GM12878 (cell line): ENCODE measurements at regions not wholly inside any gene's neighbourhood (a gene's known extent, or its start where the extent isn't known, plus 50 kb on each side); places are given as distances from the start of the nearest gene placed in this dataset.

Source experiments
- ATAC-seq: fragments of 200-7000 bp; cut with Tn5 transposase; 3 replicates; pipeline ENCODE4 v1.9.1; 2020; ENCODE audit warnings: mild to moderate bottlenecking, moderate library complexity
- BruUV-seq: library from RNA; stranded (reverse); fragments of 400-500 nt; replicated peaks from 2 replicates; lab custom pipeline; 2021; lab: Mats Ljungman, UMichigan
- CTCF ChIA-PET: fragments of 300-600 bp; sonication (Branson Sonifier 250); formaldehyde crosslinking; extraction: SDS; loops from one replicate; lab custom pipeline; 2021; ENCODE audit warnings: inconsistent platforms; lab: Yijun Ruan, JAX
- POLR2A ChIA-PET: fragments of 350-600 bp; formaldehyde crosslinking; extraction: SDS; loops from one replicate; lab custom pipeline; 2021; ENCODE audit warnings: inconsistent platforms; lab: Charles Lee
- RAD21 ChIA-PET: fragments of 300-600 bp; sonication (Branson Sonifier 250); formaldehyde crosslinking; loops from one replicate; lab custom pipeline; 2023; ENCODE audit warnings: antibody characterized with exemption; ENCODE audit not compliant: unreplicated experiment; lab: Charles Lee
- SMC1A ChIA-PET: fragments of 300-600 bp; sonication (Branson Sonifier 250); formaldehyde crosslinking; loops from one replicate; lab custom pipeline; 2023; ENCODE audit not compliant: unreplicated experiment, uncharacterized antibody; lab: Charles Lee
- DNase-seq: peaks from one replicate; pipeline ENCODE4 v3.0.0-alpha.2; 2011; ENCODE audit warnings: low read depth, low spot score
- FAIRE-seq: peaks from 3 replicates; lab custom pipeline; 2011; peaks lifted over from hg19 to GRCh38; lab: Jason Lieb, UNC
- H2AFZ ChIP-seq: 2 replicates; pipeline ENCODE4 v1.6.0; 2011; ENCODE audit warnings: low read depth, low read length, control low read depth; ENCODE audit not compliant: control insufficient read depth
- H3K27ac ChIP-seq: 2 replicates; pipeline ENCODE4 v1.5.1; 2011; ENCODE audit warnings: control low read depth; ENCODE audit not compliant: control insufficient read depth, insufficient read depth
- H3K27me3 ChIP-seq, 2 experiments: replicated peaks in 1 of 2; 2 replicates each; pipeline versions ENCODE4 v1.6.0 to v1.6.1; 2011; ENCODE audit warnings: low read length in 1 of 2; ENCODE audit not compliant: control insufficient read depth in 2 of 2, insufficient read depth in 2 of 2
- H3K36me3 ChIP-seq, 2 experiments: 2 replicates each; pipeline ENCODE4 v1.5.1; 2011; ENCODE audit warnings: low read length in 1 of 2; ENCODE audit not compliant: control insufficient read depth in 2 of 2, insufficient read depth in 2 of 2
- H3K4me1 ChIP-seq: 2 replicates; pipeline ENCODE4 v1.6.1; 2011; ENCODE audit warnings: mild to moderate bottlenecking, low read length, moderate library complexity, mixed read lengths; ENCODE audit not compliant: control insufficient read depth, insufficient read depth
- H3K4me2 ChIP-seq: 2 replicates; pipeline ENCODE4 v1.6.0; 2011; ENCODE audit warnings: control low read depth; ENCODE audit not compliant: control insufficient read depth, insufficient read depth
- H3K4me3 ChIP-seq: fragments of 200-600 bp; sonication (generic); 2 replicates; pipeline ENCODE4 v1.5.1; 2016
- H3K79me2 ChIP-seq: 2 replicates; pipeline ENCODE4 v1.6.0; 2011; ENCODE audit warnings: low read length; ENCODE audit not compliant: control insufficient read depth, insufficient read depth
- H3K9ac ChIP-seq: 2 replicates; pipeline ENCODE4 v1.8.0; 2011; ENCODE audit warnings: low read length, control low read depth, mixed read lengths; ENCODE audit not compliant: control insufficient read depth, insufficient read depth
- H3K9me3 ChIP-seq: replicated peaks from 3 replicates; pipeline ENCODE4 v1.5.1; 2011; ENCODE audit warnings: mild to moderate bottlenecking, low read length; ENCODE audit not compliant: control insufficient read depth, insufficient read depth
- H4K20me1 ChIP-seq: 2 replicates; pipeline ENCODE4 v1.6.0; 2011; ENCODE audit not compliant: control insufficient read depth, insufficient read depth
- CEBPB ChIP-seq, 2 experiments: fragments of 150-350 bp in 1 of 2; IDR thresholded peaks; 2 replicates each; pipeline ENCODE4 v1.6.1; 2012 to 2014; ENCODE audit warnings: low read depth in 2 of 2, low read length in 2 of 2, borderline replicate concordance in 1 of 2, inconsistent platforms in 1 of 2
- CHD2 ChIP-seq: IDR thresholded peaks from 2 replicates; pipeline ENCODE4 v1.6.1; 2011; ENCODE audit warnings: low read depth, low read length, improper control_type of control experiment, borderline replicate concordance
- CHD4 ChIP-seq: fragments of 200-600 bp; sonication (generic); IDR thresholded peaks from 2 replicates; pipeline ENCODE4 v1.6.1; 2016; ENCODE audit warnings: mild to moderate bottlenecking
- CREM ChIP-seq: IDR thresholded peaks from 2 replicates; pipeline ENCODE4 v1.6.1; 2014; ENCODE audit warnings: antibody characterized with exemption, low read depth
- GABPA ChIP-seq: IDR thresholded peaks from 2 replicates; pipeline ENCODE4 v1.6.1; 2014; ENCODE audit warnings: antibody characterized with exemption, low read depth, mild to moderate bottlenecking, inconsistent platforms
- MTA2 ChIP-seq: fragments of 450-650 bp; IDR thresholded peaks from 2 replicates; pipeline ENCODE4 v1.6.1; 2016; ENCODE audit warnings: low read depth, mild to moderate bottlenecking, moderate library complexity
- MYB ChIP-seq: fragments of 150-350 bp; IDR thresholded peaks from 2 replicates; pipeline ENCODE4 v1.6.1; 2014; ENCODE audit warnings: mild to moderate bottlenecking, low read depth, low read length, borderline replicate concordance
- NFXL1 ChIP-seq: fragments of 450-650 bp; IDR thresholded peaks from 2 replicates; pipeline ENCODE4 v1.6.1; 2017; ENCODE audit warnings: antibody characterized with exemption, mild to moderate bottlenecking, borderline replicate concordance
- NR2F1 ChIP-seq: fragments of 450-650 bp; conservative IDR thresholded peaks from 2 replicates; pipeline ENCODE4 v1.6.1; 2017; ENCODE audit warnings: mild to moderate bottlenecking
- POU2F2 ChIP-seq: IDR thresholded peaks from 3 replicates; pipeline ENCODE4 v1.6.1; 2011; ENCODE audit warnings: low read depth, mild to moderate bottlenecking, low read length, borderline replicate concordance
- RUNX3 ChIP-seq: IDR thresholded peaks from 2 replicates; pipeline ENCODE4 v1.6.1; 2012; ENCODE audit warnings: low read length, inconsistent platforms
- TCF12 ChIP-seq: IDR thresholded peaks from 2 replicates; pipeline ENCODE4 v1.6.1; 2011; ENCODE audit warnings: low read depth, mild to moderate bottlenecking, low read length
- WRNIP1 ChIP-seq: IDR thresholded peaks from 2 replicates; pipeline ENCODE4 v1.6.1; 2011; ENCODE audit warnings: low read depth, low read length, improper control_type of control experiment, borderline replicate concordance
- YY1 ChIP-seq: IDR thresholded peaks from 2 replicates; pipeline ENCODE4 v1.6.1; 2011; ENCODE audit warnings: low read depth, mild to moderate bottlenecking, low read length
- ZBED1 ChIP-seq: IDR thresholded peaks from 2 replicates; pipeline ENCODE4 v1.6.1; 2016; ENCODE audit warnings: borderline replicate concordance
- ZNF24 ChIP-seq: fragments of 450-650 bp; IDR thresholded peaks from 2 replicates; pipeline ENCODE4 v1.6.1; 2017; ENCODE audit warnings: antibody characterized with exemption, mild to moderate bottlenecking
- ZZZ3 ChIP-seq: IDR thresholded peaks from 2 replicates; pipeline ENCODE4 v1.6.1; 2011; ENCODE audit warnings: low read depth; ENCODE audit not compliant: control insufficient read depth, insufficient read length
- WGBS: methylation state at CpG from one replicate; pipeline ENCODE4 v1.1.6; 2016; ENCODE audit warnings: low lambda C conversion rate; ENCODE audit not compliant: insufficient replicate concordance, insufficient coverage; ENCODE audit errors: missing lambda C conversion rate; 5-methylcytosine and 5-hydroxymethylcytosine counted together
- in situ Hi-C: fragments of 300-500 bp; cut with MboI; formaldehyde crosslinking; loops from 9 replicates; pipeline ENCODE4 v1.14.3; 2018; ENCODE audit warnings: mixed read lengths
- intact Hi-C: fragments of 100-400 bp; cut with micrococcal nuclease; formaldehyde crosslinking; loops from one replicate; pipeline ENCODE4 v1.14.2; 2022; ENCODE audit not compliant: unreplicated experiment
- TF ChIP-seq, protein P1 (sequence below): fragments of 450-650 bp; IDR thresholded peaks from 2 replicates; pipeline ENCODE4 v1.6.1; 2016; ENCODE audit warnings: mild to moderate bottlenecking

DNA sequence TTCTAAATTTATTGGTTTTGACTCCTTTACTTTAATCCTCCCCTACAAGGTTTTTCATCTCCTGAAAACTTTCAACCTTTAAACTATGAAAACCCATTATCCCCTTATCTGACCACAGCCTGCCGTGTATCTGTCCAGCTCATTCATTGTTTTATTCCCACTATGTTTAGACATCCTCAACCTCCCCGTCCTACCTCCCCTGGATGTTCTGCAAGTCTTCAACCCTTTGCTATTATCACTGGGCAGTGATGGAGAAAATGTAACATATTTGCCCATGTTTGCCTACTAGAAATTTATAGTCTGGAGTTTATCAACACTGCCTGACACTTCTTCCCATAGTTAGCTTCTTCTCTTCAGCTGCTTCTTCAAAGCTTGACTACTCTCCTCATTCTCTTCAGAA, 483.4 kb downstream of the PRKD1 start:
- Histone ChIP-seq H4K20me1 (no peaks in the 10 kb centered on the region), H3K79me2 (no peaks in the 10 kb centered on the region), H3K27ac (no peak overlapping the region), H3K4me3 (no peak overlapping the region), H3K4me1 (no peaks in the 10 kb centered on the region), H2AFZ (no peak overlapping the region), H3K27me3 (no peaks in the 10 kb centered on the region), H3K36me3 (no peaks in the 10 kb centered on the region), H3K4me2 (no peak overlapping the region), H3K9ac (no peak overlapping the region)
- in situ Hi-C loops (no loop called here), intact Hi-C loops (no loop called here)
- RAD21 ChIA-PET = no interaction called here
- 31% methylated on average over 2 of the region's 2 CpGs for WGBS
- BruUV-seq = no TSS peak
- ATAC-seq = no peak
- POLR2A ChIA-PET = no interaction called here
- DNase-seq = no peak
- no peak for FAIRE-seq
- TF ChIP-seq RUNX3 (no peak), TCF12 (no peak), CHD2 (no peak)
- TF ChIP-seq, all 136 proteins: peak for 0
- ChIA-PET CTCF (interaction anchor here (2.0 kb wide), 1 partner anchor 9 kb away, joined by 6 read pairs; no protein-coding TSS in a partner anchor), SMC1A (interaction anchor here (1.4 kb wide), 1 partner anchor 8 kb away, joined by 4 read pairs; no protein-coding TSS in a partner anchor)
- H3K9me3 ChIP-seq = no peaks in the 10 kb centered on the region; the same call in 2 of the 3 replicates

DNA sequence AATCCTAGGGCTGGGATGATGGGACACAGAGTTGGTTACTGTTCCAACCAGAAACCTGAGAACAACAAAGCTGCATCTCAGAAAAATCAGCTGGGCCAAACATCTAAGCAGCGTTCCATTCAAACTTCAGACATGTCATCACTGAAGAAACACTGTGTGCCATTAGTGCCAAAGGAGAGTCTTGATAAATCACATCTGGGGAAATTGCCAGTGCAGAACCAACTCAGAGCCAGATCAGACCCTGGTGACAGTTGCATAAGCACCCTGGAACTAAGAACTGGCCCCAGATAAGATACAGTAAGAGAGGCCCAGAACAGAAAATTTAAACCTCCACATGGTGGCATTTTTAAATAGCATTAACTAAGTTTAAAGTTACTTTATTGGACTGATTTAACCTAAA, 482.8 kb downstream of the PRKD1 start:
- ChIA-PET SMC1A (interaction anchor here (1.4 kb wide), 1 partner anchor 7 kb away, joined by 4 read pairs; no protein-coding TSS in a partner anchor), POLR2A (no interaction called here), CTCF (no interaction called here), RAD21 (no interaction called here)
- no peaks in the 10 kb centered on the region for H3K36me3 ChIP-seq
- FAIRE-seq (no peak), ATAC-seq (no peak), DNase-seq (no peak)
- in situ Hi-C loops = no loop called here
- H3K4me2 ChIP-seq = no peak overlapping the region
- no peak overlapping the region for H3K4me3 ChIP-seq
- H3K79me2 ChIP-seq = no peaks in the 10 kb centered on the region
- 29% methylated on average over 1 of the region's 1 CpG for WGBS
- no peaks in the 10 kb centered on the region for H4K20me1 ChIP-seq
- intact Hi-C loops = no loop called here
- no peak overlapping the region for H2AFZ ChIP-seq
- H3K27ac ChIP-seq = no peak overlapping the region
- no peaks in the 10 kb centered on the region; the same call in 2 of the 3 replicates for H3K9me3 ChIP-seq
- H3K27me3 ChIP-seq = no peaks in the 10 kb centered on the region
- H3K9ac ChIP-seq = no peak overlapping the region
- H3K4me1 ChIP-seq = no peaks in the 10 kb centered on the region
- no TSS peak for BruUV-seq
- no peak for TF ChIP-seq NFXL1
- TF ChIP-seq CHD4 = no peak
- no peak for TF ChIP-seq YY1
- no peak for TF ChIP-seq POU2F2
- no peak for TF ChIP-seq MTA2
- TF ChIP-seq CEBPB (IDR thresholded peaks at IDR 0.05; ENCODE audit: borderline replicate concordance in 1 of 2, low read depth in 2 of 2, low read length in 2 of 2) = no peak
- TF ChIP-seq, protein P1, sequence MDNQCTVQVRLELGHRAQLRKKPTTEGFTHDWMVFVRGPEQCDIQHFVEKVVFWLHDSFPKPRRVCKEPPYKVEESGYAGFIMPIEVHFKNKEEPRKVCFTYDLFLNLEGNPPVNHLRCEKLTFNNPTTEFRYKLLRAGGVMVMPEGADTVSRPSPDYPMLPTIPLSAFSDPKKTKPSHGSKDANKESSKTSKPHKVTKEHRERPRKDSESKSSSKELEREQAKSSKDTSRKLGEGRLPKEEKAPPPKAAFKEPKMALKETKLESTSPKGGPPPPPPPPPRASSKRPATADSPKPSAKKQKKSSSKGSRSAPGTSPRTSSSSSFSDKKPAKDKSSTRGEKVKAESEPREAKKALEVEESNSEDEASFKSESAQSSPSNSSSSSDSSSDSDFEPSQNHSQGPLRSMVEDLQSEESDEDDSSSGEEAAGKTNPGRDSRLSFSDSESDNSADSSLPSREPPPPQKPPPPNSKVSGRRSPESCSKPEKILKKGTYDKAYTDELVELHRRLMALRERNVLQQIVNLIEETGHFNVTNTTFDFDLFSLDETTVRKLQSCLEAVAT = no peak
- no peak for TF ChIP-seq GABPA
- no peak for TF ChIP-seq ZNF24
- TF ChIP-seq CREM = no peak
- TF ChIP-seq NR2F1 = no peak
- no peak for TF ChIP-seq ZBED1
- TF ChIP-seq MYB = no peak
- TF ChIP-seq ZZZ3 = no peak
- TF ChIP-seq WRNIP1 = no peak
